IPS-20b (cell line): ENCODE measurements at regions not wholly inside any gene's neighbourhood (a gene's known extent, or its start where the extent isn't known, plus 50 kb on each side); places are given as distances from the start of the nearest gene placed in this dataset.

Experiments used
- H3K27ac ChIP-seq: one replicate; pipeline ENCODE4 v1.5.1; 2013; ENCODE audit warnings: low read length
- H3K27me3 ChIP-seq: 2 replicates; pipeline ENCODE4 v1.6.1; 2013; ENCODE audit warnings: mild to moderate bottlenecking, low read length, inconsistent platforms; ENCODE audit not compliant: insufficient read depth
- H3K36me3 ChIP-seq: 2 replicates; pipeline ENCODE4 v1.6.1; 2013; ENCODE audit warnings: low read depth, mild to moderate bottlenecking, inconsistent platforms, low read length, moderate library complexity; ENCODE audit not compliant: insufficient read depth
- H3K4me1 ChIP-seq: 2 replicates; pipeline ENCODE4 v1.6.1; 2013; ENCODE audit warnings: mild to moderate bottlenecking, control low read depth, inconsistent platforms, low read length, moderate library complexity; ENCODE audit not compliant: insufficient read depth
- H3K4me3 ChIP-seq: 2 replicates; pipeline ENCODE4 v1.5.1; 2013; ENCODE audit warnings: mild to moderate bottlenecking, low read length, inconsistent platforms
- H3K9ac ChIP-seq: 2 replicates; pipeline ENCODE4 v1.6.1; 2013; ENCODE audit warnings: low read depth, mild to moderate bottlenecking, inconsistent platforms, low read length, moderate library complexity
- H3K9me3 ChIP-seq: 2 replicates; pipeline ENCODE4 v1.6.1; 2013; ENCODE audit warnings: mild to moderate bottlenecking, low read depth, low read length, inconsistent platforms; ENCODE audit not compliant: insufficient read depth

DNA sequence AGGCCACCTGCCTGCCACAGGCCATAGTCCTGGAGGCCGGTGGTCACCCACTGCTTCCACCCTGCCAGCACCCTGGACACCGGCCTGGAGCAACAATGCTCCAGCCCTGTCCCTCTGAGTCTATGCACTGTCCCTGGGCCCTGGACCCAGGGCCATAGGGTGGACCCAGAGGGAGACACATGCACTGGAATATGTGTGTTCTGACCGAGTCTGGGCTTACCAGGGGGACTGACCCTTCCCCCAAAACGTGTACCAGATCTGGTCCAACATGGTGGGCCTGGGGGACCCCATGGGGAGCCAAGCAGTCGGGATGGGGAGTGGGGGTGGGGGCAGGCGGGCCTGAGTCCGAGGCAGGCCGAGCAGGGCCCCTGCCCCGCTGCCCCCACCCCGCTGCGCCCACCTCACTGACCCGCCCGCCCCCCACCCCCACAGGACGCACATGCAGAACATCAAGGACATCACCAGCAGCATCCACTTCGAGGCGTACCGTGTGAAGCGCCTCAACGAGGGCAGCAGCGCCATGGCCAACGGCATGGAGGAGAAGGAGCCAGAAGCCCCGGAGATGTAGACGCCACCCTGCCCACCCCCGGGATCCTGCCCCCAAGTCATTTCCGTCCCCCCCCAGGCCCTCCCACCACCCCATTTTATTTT is 357.4 kb downstream of the SEC14L1 start:
- no peak overlapping the region for H3K27ac ChIP-seq
- no peak overlapping the region for H3K9ac ChIP-seq
- peaks cover 57% of the 10 kb centered on the region for H3K36me3 ChIP-seq
- H3K4me3 ChIP-seq, result no peak overlapping the region
- no peaks in the 10 kb centered on the region for H3K9me3 ChIP-seq
- no peaks in the 10 kb centered on the region for H3K4me1 ChIP-seq
- H3K27me3 ChIP-seq, result no peaks in the 10 kb centered on the region

DNA sequence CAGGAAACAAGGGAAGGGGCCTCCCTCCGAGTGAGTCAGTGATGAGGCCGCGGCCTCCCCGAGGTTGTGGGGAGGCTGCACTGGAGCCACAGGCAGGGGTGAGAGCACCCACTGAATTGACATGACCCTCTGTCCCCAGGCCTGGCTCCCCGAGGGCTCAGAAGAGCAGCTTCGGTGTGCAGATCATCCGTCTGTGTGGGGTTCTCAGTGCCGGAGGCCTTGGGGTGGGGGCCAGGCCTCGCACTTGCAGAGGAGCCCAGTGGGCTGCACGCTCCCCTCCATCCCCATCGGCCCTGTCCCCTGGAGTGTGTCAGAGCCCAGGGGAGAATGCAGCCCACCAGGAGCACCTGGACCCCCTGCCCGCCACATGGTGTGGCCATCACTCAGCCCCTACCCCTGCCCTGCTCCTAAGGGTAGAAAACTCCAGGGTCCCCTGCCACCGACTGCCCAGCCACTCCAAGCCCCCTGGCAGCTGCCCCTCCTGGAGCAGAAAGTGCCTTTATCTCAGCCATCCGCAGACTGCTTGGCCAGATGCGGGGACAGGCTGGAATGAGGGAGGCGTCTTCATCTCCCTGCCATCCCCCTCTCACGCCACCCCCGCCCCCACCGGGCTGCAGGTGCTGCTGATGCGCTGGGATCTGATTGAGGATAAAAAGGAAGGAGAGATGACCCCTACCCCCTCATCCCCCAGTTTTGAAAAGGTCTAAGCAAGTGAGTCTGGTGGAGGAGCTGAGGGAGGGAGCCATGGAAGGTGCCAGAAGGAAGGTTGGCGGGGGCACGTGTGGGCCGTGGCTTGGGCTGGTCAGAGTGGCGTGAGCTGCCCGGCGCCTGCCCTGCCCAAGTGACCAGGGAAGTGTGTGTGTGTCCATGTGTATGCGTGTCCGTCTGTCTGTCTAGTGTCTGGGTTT is 358.3 kb downstream of the SEC14L1 start:
- no peak overlapping the region for H3K4me3 ChIP-seq
- no peaks in the 10 kb centered on the region; the same call in 1 of the 2 replicates for H3K4me1 ChIP-seq
- peaks cover 49% of the 10 kb centered on the region for H3K36me3 ChIP-seq
- H3K9ac ChIP-seq, result no peak overlapping the region
- H3K9me3 ChIP-seq, result no peaks in the 10 kb centered on the region
- no peaks in the 10 kb centered on the region for H3K27me3 ChIP-seq
- no peak overlapping the region for H3K27ac ChIP-seq

DNA sequence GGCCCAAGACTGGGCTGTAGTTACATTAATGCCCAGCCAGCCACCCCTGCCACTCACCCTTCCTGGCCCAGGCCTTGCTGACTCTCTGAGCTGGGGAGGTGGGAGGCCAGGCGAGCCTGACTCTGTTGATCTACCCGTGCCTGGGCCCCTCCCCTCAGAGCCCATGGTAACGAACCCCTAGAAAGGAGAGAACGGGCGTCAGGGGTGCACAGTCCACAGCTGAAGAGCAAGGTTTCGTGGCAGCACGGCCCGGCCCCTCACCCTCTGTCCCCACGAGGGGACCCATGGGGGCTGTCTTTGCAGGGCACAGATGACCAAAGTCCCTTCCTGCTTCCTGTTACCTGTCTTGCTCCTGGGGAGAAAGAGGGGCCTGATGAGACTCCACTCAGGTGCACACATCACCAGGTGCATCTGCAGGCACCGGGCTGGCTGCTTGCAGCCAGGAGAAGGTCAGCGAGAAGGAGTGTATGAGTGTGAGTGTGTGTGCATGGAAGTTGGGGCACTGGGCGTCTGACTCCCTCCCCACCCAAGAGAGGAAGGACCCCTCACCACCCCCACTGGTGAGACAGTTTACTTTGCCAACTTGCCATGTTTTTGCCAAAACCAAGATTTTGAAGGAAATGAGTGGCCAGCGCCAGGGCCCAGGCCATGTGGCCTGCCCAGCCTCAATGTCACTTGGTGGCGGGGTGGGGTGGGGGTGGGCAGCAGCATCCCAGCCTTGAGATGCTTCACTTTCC is 359.1 kb downstream of the SEC14L1 start:
- H3K9me3 ChIP-seq, result no peaks in the 10 kb centered on the region
- H3K4me1 ChIP-seq, result peaks cover 2% of the 10 kb centered on the region; the same call in 1 of the 2 replicates
- no peak overlapping the region for H3K27ac ChIP-seq
- peaks cover 44% of the 10 kb centered on the region for H3K36me3 ChIP-seq
- H3K9ac ChIP-seq, result no peak overlapping the region
- no peaks in the 10 kb centered on the region for H3K27me3 ChIP-seq
- H3K4me3 ChIP-seq, result no peak overlapping the region

DNA sequence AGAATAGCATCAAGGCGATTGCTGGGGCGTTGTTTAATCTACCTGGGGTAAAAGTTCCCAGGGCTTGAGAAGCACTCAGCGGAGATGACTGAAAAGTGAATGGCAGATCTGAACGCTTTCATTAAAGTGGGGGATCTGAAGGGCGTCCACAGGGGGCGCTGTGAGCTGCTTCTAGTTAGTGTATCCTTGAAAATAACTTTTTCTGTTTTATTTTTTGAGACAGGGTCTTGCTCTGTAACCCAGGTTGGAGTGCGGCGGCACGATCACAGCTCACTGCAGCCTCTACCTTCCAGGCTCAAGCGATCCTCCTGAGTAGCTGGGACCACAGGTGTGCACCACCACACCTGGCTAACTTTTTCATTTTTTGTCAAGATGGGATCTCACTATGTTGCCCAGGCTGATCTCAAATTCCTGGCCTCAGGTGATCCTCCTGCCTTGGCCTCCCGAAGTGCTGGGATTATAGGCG is 360.4 kb downstream of the SEC14L1 start:
- Histone ChIP-seq H3K9me3 (no peaks in the 10 kb centered on the region), H3K4me1 (peaks cover 2% of the 10 kb centered on the region; the same call in 1 of the 2 replicates), H3K27ac (no peak overlapping the region), H3K4me3 (no peak overlapping the region), H3K9ac (no peak overlapping the region), H3K27me3 (no peaks in the 10 kb centered on the region), H3K36me3 (peaks cover 34% of the 10 kb centered on the region)

DNA sequence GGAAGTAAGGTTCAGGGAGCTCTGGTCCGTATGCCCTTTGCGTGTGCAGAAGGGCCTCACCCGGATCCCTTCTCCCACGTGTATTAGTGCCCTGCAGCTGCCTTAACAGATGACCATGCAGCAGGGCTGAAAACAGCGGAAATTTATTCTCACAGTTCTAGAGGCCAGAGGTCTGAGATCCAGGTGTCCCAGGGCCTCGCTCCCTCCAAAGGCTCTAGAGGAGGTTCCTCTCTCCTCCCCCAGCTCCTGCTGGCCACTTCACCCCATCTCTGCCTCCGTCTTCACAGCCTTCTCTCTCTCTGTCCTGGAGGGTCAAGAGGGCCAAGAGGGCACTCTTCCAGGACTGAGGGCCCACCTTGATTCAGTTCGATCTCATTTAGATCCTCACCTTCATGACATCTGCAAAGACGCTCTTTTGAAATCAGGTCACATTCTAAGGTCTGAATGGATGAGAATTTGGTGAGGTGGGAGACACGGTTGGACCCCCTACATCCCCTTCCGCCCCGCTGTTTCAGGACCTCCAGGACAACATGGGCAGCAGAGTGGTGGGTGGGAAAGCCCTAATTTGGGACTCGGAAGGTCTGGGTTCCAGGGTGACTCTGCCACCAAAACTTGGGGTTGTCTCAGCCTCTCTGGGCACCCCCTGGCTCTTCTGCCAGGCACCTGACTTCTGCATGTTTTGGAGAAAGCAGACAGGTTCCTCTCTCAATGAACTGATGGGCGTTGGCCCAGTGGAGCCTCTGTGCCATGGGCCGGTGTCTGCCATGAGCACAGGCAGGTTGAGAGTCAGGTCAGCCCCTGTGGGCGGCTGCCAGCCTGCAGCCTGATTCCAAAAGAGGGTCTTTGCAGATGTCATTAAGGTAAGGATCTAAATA is 361.2 kb downstream of the SEC14L1 start:
- no peaks in the 10 kb centered on the region for H3K27me3 ChIP-seq
- no peaks in the 10 kb centered on the region for H3K9me3 ChIP-seq
- H3K4me1 ChIP-seq, result peaks cover 2% of the 10 kb centered on the region; the same call in 1 of the 2 replicates
- H3K4me3 ChIP-seq, result no peak overlapping the region
- no peak overlapping the region for H3K9ac ChIP-seq
- peaks cover 26% of the 10 kb centered on the region for H3K36me3 ChIP-seq
- no peak overlapping the region for H3K27ac ChIP-seq

DNA sequence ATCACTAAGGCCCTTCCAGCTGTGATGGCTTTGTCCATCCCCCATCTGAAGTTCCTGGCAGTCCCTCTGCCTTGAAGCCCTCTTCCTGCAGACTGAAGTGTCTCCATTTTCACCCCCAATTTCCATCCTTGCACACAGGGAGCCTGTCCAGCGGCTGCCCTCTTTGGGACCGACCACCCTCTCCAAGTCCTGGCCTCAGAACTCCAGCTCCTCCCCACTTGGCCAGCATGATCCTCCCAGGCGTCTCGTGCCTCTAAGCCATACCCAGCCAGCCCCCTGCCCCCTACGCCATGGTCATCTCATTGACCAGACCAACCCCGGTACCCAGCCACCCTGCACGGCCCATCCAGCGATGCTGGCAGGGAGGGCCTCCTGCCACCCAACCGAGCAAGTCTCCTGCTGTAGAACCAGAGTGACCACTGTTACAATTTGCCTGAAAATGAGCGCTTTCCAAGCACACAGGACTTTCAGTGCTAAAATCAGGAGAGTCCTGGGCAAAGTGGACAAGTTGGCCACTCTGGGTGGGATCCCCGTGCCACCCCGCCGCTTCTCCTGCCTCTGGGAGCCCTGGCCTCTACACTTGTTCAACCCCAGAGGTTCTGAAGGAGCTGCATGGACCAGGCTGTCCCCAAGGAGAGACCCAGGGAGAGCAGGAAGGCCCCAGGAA is 362.0 kb downstream of the SEC14L1 start:
- peaks cover 2% of the 10 kb centered on the region; the same call in 1 of the 2 replicates for H3K4me1 ChIP-seq
- H3K27ac ChIP-seq, result no peak overlapping the region
- no peaks in the 10 kb centered on the region for H3K9me3 ChIP-seq
- no peak overlapping the region for H3K9ac ChIP-seq
- no peak overlapping the region for H3K4me3 ChIP-seq
- no peaks in the 10 kb centered on the region for H3K27me3 ChIP-seq
- H3K36me3 ChIP-seq, result peaks cover 23% of the 10 kb centered on the region

DNA sequence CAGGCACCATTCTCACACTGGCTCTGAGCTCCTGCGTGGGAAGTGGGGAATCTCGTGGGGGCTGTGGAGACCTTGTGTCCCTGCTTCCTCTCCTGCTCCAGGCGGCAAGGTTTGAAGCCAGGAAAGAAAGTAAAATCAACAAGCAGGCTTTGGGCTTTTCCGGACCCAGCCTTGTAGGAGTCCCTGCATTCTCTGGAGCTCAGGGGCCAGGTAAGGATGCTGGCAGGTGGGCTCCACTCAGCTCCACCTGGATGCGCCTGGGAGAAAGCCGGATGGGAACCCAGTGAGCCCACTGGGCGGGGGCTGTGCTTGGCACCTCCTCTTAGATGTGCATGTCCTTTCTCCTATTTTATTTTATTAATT is 362.5 kb downstream of the SEC14L1 start:
- Histone ChIP-seq H3K27ac (no peak overlapping the region), H3K4me1 (peaks cover 2% of the 10 kb centered on the region; the same call in 1 of the 2 replicates), H3K36me3 (peaks cover 23% of the 10 kb centered on the region), H3K9me3 (no peaks in the 10 kb centered on the region), H3K4me3 (no peak overlapping the region), H3K27me3 (no peaks in the 10 kb centered on the region), H3K9ac (no peak overlapping the region)

DNA sequence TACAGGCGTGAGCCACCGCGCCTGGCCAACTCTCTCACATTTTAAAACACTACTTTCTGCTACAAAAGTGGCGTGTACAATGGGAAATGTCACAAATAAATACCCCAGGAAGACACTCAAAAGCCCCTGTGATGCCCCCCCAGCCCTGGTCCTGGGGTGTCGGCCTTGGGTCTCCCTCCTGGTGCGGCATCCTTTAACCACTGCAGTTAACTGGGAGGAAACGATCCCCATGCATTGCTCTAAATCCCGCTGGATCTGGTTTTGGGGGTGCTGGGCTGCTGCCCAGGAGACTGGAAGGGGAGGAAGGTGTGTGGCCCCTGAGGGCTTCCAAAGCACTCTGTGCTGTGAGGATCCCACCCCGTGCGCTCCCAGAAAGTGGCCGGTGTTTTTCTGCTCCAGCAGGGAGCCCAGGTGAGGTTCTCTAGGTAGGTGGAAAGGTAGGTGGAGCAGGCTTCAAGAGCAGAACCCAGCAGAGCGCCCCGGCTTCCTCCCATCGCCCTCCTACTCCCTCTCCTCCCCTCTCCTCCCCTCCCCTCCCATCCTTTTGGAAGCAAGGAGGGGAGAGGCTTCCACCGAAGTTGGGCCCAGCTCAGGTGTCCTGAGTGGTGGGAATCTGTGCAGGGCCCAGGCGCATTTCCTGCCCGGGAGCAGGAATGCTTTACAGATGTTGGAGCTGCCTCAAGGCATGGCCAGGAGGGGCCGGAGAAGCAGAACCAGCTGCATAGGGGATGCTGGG is 363.3 kb downstream of the SEC14L1 start:
- Histone ChIP-seq H3K9me3 (no peaks in the 10 kb centered on the region), H3K9ac (no peak overlapping the region), H3K4me1 (peaks cover 2% of the 10 kb centered on the region; the same call in 1 of the 2 replicates), H3K4me3 (no peak overlapping the region), H3K36me3 (peaks cover 18% of the 10 kb centered on the region), H3K27me3 (no peaks in the 10 kb centered on the region), H3K27ac (no peak overlapping the region)

DNA sequence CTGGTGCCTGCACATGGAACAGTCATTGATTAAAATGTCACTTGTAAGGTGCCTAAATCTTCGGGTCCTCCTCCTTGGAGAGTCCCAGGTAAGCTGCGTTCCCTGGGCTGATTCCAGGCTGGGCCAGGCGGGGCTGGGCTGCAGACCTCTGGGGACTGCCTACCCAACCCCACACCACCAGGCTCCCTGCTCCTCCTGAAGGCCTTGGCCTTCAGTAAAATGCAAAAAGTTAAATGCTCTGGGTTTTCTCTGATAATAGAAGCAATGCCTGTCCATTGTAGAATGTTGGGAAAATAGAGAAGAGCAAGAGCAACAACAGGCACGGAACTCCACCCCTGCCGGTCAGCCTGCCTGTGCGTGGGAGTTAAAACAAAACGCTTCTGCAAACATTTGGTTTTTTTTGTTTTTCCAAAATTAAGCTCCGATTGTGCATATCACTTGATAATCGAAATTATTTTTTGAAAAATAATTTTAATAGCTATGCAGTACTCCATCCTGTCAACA is 363.9 kb downstream of the SEC14L1 start:
- peaks cover 11% of the 10 kb centered on the region for H3K36me3 ChIP-seq

DNA sequence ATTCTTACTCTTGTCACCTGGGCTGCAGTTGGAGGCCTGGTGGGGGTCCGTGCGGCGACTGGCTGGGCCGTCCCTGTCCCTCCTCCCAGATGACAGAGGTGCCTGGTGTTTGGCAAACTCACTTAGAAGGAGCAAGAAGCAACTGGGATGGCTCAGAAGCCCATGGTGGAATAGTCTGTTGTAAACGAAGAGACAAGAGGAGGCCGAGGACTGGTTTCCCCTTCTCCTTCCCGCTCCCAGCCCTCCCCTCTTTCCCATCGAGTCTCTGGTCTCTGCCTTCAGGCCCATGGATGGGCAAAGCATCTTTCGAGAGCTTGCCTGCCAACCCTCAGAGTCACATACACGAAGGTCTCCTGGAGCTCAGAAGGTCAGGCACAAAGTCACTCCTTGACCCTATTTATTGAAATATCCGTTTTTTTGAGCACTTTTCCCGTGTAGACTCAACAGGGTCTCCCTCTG is 364.4 kb downstream of the SEC14L1 start:
- H3K9ac ChIP-seq, result no peak overlapping the region
- no peaks in the 10 kb centered on the region for H3K9me3 ChIP-seq
- H3K27ac ChIP-seq, result no peak overlapping the region

More for the DNA sequence above, 363.9 kb downstream of the SEC14L1 start:
- H3K9ac ChIP-seq, result no peak overlapping the region
- no peak overlapping the region for H3K4me3 ChIP-seq
- H3K9me3 ChIP-seq, result no peaks in the 10 kb centered on the region
- H3K27me3 ChIP-seq, result no peaks in the 10 kb centered on the region
- peaks cover 2% of the 10 kb centered on the region; the same call in 1 of the 2 replicates for H3K4me1 ChIP-seq
- H3K27ac ChIP-seq, result no peak overlapping the region

More for the DNA sequence above, 364.4 kb downstream of the SEC14L1 start:
- Histone ChIP-seq H3K4me3 (no peak overlapping the region), H3K4me1 (peaks cover 2% of the 10 kb centered on the region; the same call in 1 of the 2 replicates), H3K36me3 (peaks cover 11% of the 10 kb centered on the region; the same call in 1 of the 2 replicates), H3K27me3 (no peaks in the 10 kb centered on the region)
